ENCODE measurements at regions not wholly inside any gene's neighbourhood (a gene's known extent, or its start where the extent isn't known, plus 50 kb on each side); places are given as distances from the start of the nearest gene placed in this dataset.

DNA sequence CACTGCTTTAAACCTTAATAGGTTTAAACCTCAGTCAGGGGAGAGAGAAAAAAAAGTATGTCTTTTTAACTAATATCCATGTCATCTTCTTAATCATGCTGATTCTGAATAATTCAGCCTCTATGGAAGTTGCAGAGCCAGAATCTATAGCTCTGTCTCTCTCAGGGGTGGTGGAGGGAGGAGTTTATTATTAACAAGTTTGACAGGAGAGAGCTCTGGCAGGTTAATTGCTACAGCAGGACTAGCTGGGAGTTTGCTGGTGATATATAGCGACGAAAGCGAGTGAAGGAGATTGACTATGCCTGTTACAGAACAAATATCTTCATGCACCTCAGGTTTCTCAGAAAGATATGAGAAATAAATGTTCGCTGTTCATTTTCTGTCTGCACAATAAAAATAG, 586.4 kb downstream of the TLE4 start:
- no peak for DNase-seq
- intact Hi-C loops (cut with DNase I): no loop called here
- Histone ChIP-seq H3K9ac (ENCODE audit: low read depth in 2 of 2, low read length in 2 of 2) (no peak overlapping the region), H3K4me3 (no peak overlapping the region), H3K9me3 (no peaks in the 10 kb centered on the region), H3K36me3 (no peaks in the 10 kb centered on the region), H3K27ac (no peak overlapping the region), H3K4me1 (no peaks in the 10 kb centered on the region), H3K27me3 (no peaks in the 10 kb centered on the region)
- no peak for TF ChIP-seq CTCF (IDR thresholded peaks at IDR 0.05)

DNA sequence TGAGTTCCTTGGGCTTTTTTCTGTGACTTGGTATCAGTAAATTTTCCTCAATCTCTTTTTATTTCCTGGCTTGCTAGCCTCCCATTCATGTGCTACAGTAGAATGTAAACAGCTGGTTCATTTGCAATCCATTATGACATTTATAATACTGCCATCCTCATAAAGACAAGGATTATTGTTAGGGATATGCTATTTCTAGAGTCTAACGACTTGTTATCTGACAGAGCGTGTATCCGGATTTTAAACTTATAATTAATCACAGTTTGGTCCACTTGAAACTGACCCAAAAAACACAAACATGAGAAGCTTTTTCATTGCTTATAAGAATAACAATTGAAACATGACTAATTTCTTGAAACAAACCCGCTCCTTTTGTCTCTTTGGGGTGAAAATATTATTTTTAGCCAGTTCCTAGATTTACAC, 585.8 kb downstream of the TLE4 start:
- H3K4me3 ChIP-seq: no peak overlapping the region
- H3K27ac ChIP-seq: no peak overlapping the region
- no peaks in the 10 kb centered on the region for H3K36me3 ChIP-seq
- no peak for DNase-seq
- H3K9me3 ChIP-seq: no peaks in the 10 kb centered on the region
- no peak for TF ChIP-seq CTCF (IDR thresholded peaks at IDR 0.05)
- H3K9ac ChIP-seq (ENCODE audit: low read depth in 2 of 2, low read length in 2 of 2): no peak overlapping the region
- intact Hi-C loops (cut with DNase I): no loop called here
- no peaks in the 10 kb centered on the region for H3K4me1 ChIP-seq
- H3K27me3 ChIP-seq: no peaks in the 10 kb centered on the region

GRCh38 chr9:80156756-80157472, 585.1 kb downstream of the TLE4 start:
- no peak for DNase-seq
- TF ChIP-seq CTCF (IDR thresholded peaks at IDR 0.05): no peak
- Histone ChIP-seq H3K9me3 (no peaks in the 10 kb centered on the region), H3K4me1 (no peaks in the 10 kb centered on the region), H3K27me3 (no peaks in the 10 kb centered on the region), H3K4me3 (no peak overlapping the region), H3K9ac (ENCODE audit: low read depth in 2 of 2, low read length in 2 of 2) (no peak overlapping the region), H3K27ac (no peak overlapping the region), H3K36me3 (no peaks in the 10 kb centered on the region)
- intact Hi-C loops (cut with DNase I): no loop called here

- DNase-seq: no peak
- TF ChIP-seq CTCF (IDR thresholded peaks at IDR 0.05): no peak
- H3K4me1 ChIP-seq: no peaks in the 10 kb centered on the region
- H3K9me3 ChIP-seq: no peaks in the 10 kb centered on the region
- H3K27ac ChIP-seq: no peak overlapping the region
- no peak overlapping the region for H3K4me3 ChIP-seq
- no peaks in the 10 kb centered on the region for H3K36me3 ChIP-seq
- H3K9ac ChIP-seq (ENCODE audit: low read depth in 2 of 2, low read length in 2 of 2): no peak overlapping the region
- intact Hi-C loops (cut with DNase I): no loop called here
- H3K27me3 ChIP-seq: no peaks in the 10 kb centered on the region
These were observed 584.5 kb downstream of the TLE4 start for GRCh38 chr9:80156262-80156661.

DNA sequence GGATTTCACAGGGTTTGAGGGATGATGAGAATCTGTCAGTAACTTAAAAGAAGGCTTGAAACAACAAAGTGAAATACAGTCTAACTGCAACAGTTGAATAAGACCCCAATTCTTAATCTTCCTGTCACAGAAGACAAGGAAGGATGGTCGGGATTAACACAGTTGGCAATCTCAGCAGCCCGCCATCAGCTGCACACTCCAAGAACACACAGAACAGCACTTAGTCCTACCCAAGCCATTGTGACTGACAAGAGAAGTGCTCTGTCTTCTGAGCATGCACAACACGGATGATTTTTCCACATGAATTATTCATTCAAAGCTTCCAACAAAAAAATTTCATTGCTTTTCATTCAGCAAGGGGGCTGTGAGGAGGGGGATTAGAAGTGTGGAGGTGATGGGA, 576.1 kb downstream of the TLE4 start:
- Histone ChIP-seq H3K27me3 (no peaks in the 10 kb centered on the region), H3K36me3 (no peaks in the 10 kb centered on the region), H3K27ac (no peak overlapping the region), H3K4me3 (no peak overlapping the region), H3K9me3 (no peaks in the 10 kb centered on the region), H3K9ac (ENCODE audit: low read depth in 2 of 2, low read length in 2 of 2) (no peak overlapping the region), H3K4me1 (no peaks in the 10 kb centered on the region)
- DNase-seq: no peak
- TF ChIP-seq CTCF (IDR thresholded peaks at IDR 0.05): no peak
- intact Hi-C loops (cut with DNase I): no loop called here
